ENCODE measurements at regions not wholly inside any gene's neighbourhood (a gene's known extent, or its start where the extent isn't known, plus 50 kb on each side); places are given as distances from the start of the nearest gene placed in this dataset.

GRCh38 chr1:218656301-218657037, 311.3 kb downstream of the TGFB2 start:
- H3K27me3 Mint-ChIP-seq (ENCODE audit: unreplicated experiment), result no peaks in the 10 kb centered on the region

GRCh38 chr1:218658269-218658668, 313.1 kb downstream of the TGFB2 start:
- DNase-seq, result no peak
- TF ChIP-seq, protein P1, sequence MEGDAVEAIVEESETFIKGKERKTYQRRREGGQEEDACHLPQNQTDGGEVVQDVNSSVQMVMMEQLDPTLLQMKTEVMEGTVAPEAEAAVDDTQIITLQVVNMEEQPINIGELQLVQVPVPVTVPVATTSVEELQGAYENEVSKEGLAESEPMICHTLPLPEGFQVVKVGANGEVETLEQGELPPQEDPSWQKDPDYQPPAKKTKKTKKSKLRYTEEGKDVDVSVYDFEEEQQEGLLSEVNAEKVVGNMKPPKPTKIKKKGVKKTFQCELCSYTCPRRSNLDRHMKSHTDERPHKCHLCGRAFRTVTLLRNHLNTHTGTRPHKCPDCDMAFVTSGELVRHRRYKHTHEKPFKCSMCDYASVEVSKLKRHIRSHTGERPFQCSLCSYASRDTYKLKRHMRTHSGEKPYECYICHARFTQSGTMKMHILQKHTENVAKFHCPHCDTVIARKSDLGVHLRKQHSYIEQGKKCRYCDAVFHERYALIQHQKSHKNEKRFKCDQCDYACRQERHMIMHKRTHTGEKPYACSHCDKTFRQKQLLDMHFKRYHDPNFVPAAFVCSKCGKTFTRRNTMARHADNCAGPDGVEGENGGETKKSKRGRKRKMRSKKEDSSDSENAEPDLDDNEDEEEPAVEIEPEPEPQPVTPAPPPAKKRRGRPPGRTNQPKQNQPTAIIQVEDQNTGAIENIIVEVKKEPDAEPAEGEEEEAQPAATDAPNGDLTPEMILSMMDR (IDR thresholded peaks at IDR 0.05; ENCODE audit: unreplicated experiment), result no peak
- peak overlapping the region; percentile 75 for H3K27ac Mint-ChIP-seq (ENCODE audit: unreplicated experiment)
- peaks cover 59% of the 10 kb centered on the region for H3K4me1 Mint-ChIP-seq (ENCODE audit: low read depth, unreplicated experiment)
- H3K27me3 Mint-ChIP-seq (ENCODE audit: unreplicated experiment), result no peaks in the 10 kb centered on the region
- BruUV-seq (replicated peaks), result no TSS peak
- no peak overlapping the region for H3K4me3 Mint-ChIP-seq (ENCODE audit: low read depth, unreplicated experiment)
- CTCF ChIA-PET, result no interaction called here
- peaks cover 3% of the 10 kb centered on the region for H3K9me3 Mint-ChIP-seq (ENCODE audit: low read depth, unreplicated experiment)
- peaks cover 4% of the 10 kb centered on the region for H3K36me3 Mint-ChIP-seq (ENCODE audit: insufficient read depth, unreplicated experiment)
- intact Hi-C loops (cut with micrococcal nuclease; ENCODE audit: unreplicated experiment), result loop anchor here (5.0 kb wide), 1 partner anchor 101 kb away; no protein-coding TSS in a partner anchor

More at GRCh38 chr1:218656301-218657037, 311.3 kb downstream of the TGFB2 start:
- BruUV-seq (replicated peaks), result no TSS peak
- H3K4me3 Mint-ChIP-seq (ENCODE audit: low read depth, unreplicated experiment), result no peak overlapping the region
- peaks cover 4% of the 10 kb centered on the region for H3K36me3 Mint-ChIP-seq (ENCODE audit: insufficient read depth, unreplicated experiment)
- peaks cover 2% of the 10 kb centered on the region for H3K9me3 Mint-ChIP-seq (ENCODE audit: low read depth, unreplicated experiment)
- H3K4me1 Mint-ChIP-seq (ENCODE audit: low read depth, unreplicated experiment), result peaks cover 66% of the 10 kb centered on the region
- intact Hi-C loops (cut with micrococcal nuclease; ENCODE audit: unreplicated experiment), result loop anchor here (5.0 kb wide), 1 partner anchor 99 kb away; no protein-coding TSS in a partner anchor
- TF ChIP-seq, protein P1 (IDR thresholded peaks at IDR 0.05; ENCODE audit: unreplicated experiment), result no peak
- CTCF ChIA-PET, result interaction anchor here (1.2 kb wide), 1 partner anchor 31 kb away, joined by 4 read pairs; no protein-coding TSS in a partner anchor
- peak overlapping the region; percentile 10 for H3K27ac Mint-ChIP-seq (ENCODE audit: unreplicated experiment)
- DNase-seq, result no peak

DNA sequence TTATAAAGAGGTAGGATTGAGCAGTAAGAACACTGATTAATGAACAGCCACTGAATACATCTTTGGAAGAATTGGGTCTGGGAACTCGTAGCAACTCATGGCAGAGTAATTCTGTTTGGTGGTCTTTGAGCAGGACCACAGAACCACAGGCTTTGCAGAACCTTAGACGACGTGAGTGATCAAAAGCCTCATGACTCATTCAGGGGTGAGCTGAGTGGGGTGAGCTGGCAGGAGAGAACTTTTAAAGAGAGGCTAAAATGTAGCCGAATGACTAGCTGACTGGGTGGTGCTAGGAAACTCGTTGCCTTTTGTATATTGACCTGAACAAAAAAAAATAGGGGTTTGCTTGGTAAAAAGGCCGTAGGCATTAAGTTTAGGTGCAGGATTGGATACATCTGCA, 313.8 kb downstream of the TGFB2 start:
- intact Hi-C loops (cut with micrococcal nuclease; ENCODE audit: unreplicated experiment), result loop anchor here (5.0 kb wide), 1 partner anchor 102 kb away; no protein-coding TSS in a partner anchor
- Mint-ChIP-seq H3K4me1 (ENCODE audit: low read depth, unreplicated experiment) (peaks cover 59% of the 10 kb centered on the region), H3K9me3 (ENCODE audit: low read depth, unreplicated experiment) (peaks cover 5% of the 10 kb centered on the region), H3K36me3 (ENCODE audit: insufficient read depth, unreplicated experiment) (peaks cover 4% of the 10 kb centered on the region), H3K27ac (ENCODE audit: unreplicated experiment) (peak overlapping the region; percentile 75), H3K4me3 (ENCODE audit: low read depth, unreplicated experiment) (no peak overlapping the region), H3K27me3 (ENCODE audit: unreplicated experiment) (no peaks in the 10 kb centered on the region)
- BruUV-seq (replicated peaks), result no TSS peak
- CTCF ChIA-PET, result interaction anchor here (1.2 kb wide), 1 partner anchor 12 kb away, joined by 4 read pairs; no protein-coding TSS in a partner anchor
- TF ChIP-seq, protein P1 (IDR thresholded peaks at IDR 0.05; ENCODE audit: unreplicated experiment), result no peak
- peak; percentile 37 for DNase-seq

- intact Hi-C loops (cut with micrococcal nuclease; ENCODE audit: unreplicated experiment), result loop anchor here (5.0 kb wide), 3 partner anchors 103 to 212 kb away; no protein-coding TSS in a partner anchor
- peaks cover 61% of the 10 kb centered on the region for H3K4me1 Mint-ChIP-seq (ENCODE audit: low read depth, unreplicated experiment)
- H3K9me3 Mint-ChIP-seq (ENCODE audit: low read depth, unreplicated experiment), result peaks cover 5% of the 10 kb centered on the region
- H3K27ac Mint-ChIP-seq (ENCODE audit: unreplicated experiment), result peak overlapping the region; percentile 94
- H3K36me3 Mint-ChIP-seq (ENCODE audit: insufficient read depth, unreplicated experiment), result peaks cover 4% of the 10 kb centered on the region
- CTCF ChIA-PET, result interaction anchor here (1.2 kb wide), 1 partner anchor 14 kb away, joined by 4 read pairs; no protein-coding TSS in a partner anchor
- DNase-seq, result no peak
- BruUV-seq (replicated peaks), result no TSS peak
- H3K4me3 Mint-ChIP-seq (ENCODE audit: low read depth, unreplicated experiment), result peak overlapping the region; percentile 39
- no peaks in the 10 kb centered on the region for H3K27me3 Mint-ChIP-seq (ENCODE audit: unreplicated experiment)
- TF ChIP-seq, protein P1 (IDR thresholded peaks at IDR 0.05; ENCODE audit: unreplicated experiment), result no peak
Measured at GRCh38 chr1:218659911-218660677, 315.0 kb downstream of the TGFB2 start.
